H1 (cell line): ENCODE measurements at regions not wholly inside any gene's neighbourhood (a gene's known extent, or its start where the extent isn't known, plus 50 kb on each side); places are given as distances from the start of the nearest gene placed in this dataset.

Experiments
- CTCF ChIA-PET: fragments of 300-600 bp; sonication (Branson Sonifier 250); formaldehyde crosslinking; loops from one replicate; lab custom pipeline; 2021; ENCODE audit not compliant: partially characterized antibody; lab: Charles Lee
- POLR2A ChIA-PET: fragments of 300-600 bp; sonication (Branson Sonifier 250); formaldehyde crosslinking; loops from one replicate; lab custom pipeline; 2021; ENCODE audit warnings: inconsistent platforms; ENCODE audit not compliant: partially characterized antibody; lab: Charles Lee
- DNase-seq, 2 experiments: peaks; one replicate each; pipeline versions ENCODE4 v3.0.0 to v3.0.0-alpha.2; 2010 to 2022; ENCODE audit warnings: low spot score in 2 of 2, low read depth in 1 of 2, mixed read lengths in 1 of 2
- FAIRE-seq: peaks from 2 replicates; lab custom pipeline; 2011; peaks lifted over from hg19 to GRCh38; lab: Jason Lieb, UNC
- H2AFZ ChIP-seq: 2 replicates; pipeline ENCODE4 v1.8.1; 2012; ENCODE audit warnings: low read length, inconsistent platforms
- H2AK5ac ChIP-seq: 2 replicates; pipeline ENCODE4 v1.6.1; 2013; ENCODE audit warnings: low read depth, low read length
- H2BK120ac ChIP-seq: replicated peaks from 2 replicates; pipeline ENCODE3; 2013; ENCODE audit warnings: low read depth, low read length, inconsistent platforms
- H2BK12ac ChIP-seq: 2 replicates; pipeline ENCODE4 v1.6.1; 2013; ENCODE audit warnings: low read depth, low read length
- H2BK15ac ChIP-seq: 2 replicates; pipeline ENCODE4 v1.6.1; 2013; ENCODE audit warnings: low read length
- H2BK20ac ChIP-seq: 2 replicates; pipeline ENCODE4 v1.6.1; 2013; ENCODE audit warnings: low read length
- H2BK5ac ChIP-seq: 2 replicates; pipeline ENCODE4 v1.6.1; 2013; ENCODE audit warnings: low read depth, low read length
- H3K14ac ChIP-seq: 2 replicates; pipeline ENCODE4 v1.6.1; 2013; ENCODE audit warnings: inconsistent platforms; ENCODE audit not compliant: insufficient read length
- H3K18ac ChIP-seq: 2 replicates; pipeline ENCODE4 v1.6.1; 2013; ENCODE audit warnings: low read length; ENCODE audit errors: extremely low read depth
- H3K23ac ChIP-seq: 2 replicates; pipeline ENCODE4 v1.6.1; 2013; ENCODE audit warnings: inconsistent platforms; ENCODE audit not compliant: insufficient read length
- H3K23me2 ChIP-seq: 2 replicates; pipeline ENCODE4 v1.6.1; 2013; ENCODE audit warnings: low read depth, low read length
- H3K27ac ChIP-seq: 2 replicates; pipeline ENCODE4 v1.6.1; 2011; ENCODE audit warnings: low read depth, low read length, inconsistent platforms
- H3K27me3 ChIP-seq, 4 experiments: replicated peaks in 1 of 4; 1 replicate in 1 of 4; 2 replicates in 3 of 4; pipeline versions ENCODE4 v1.6.1 to v1.8.1; 2011 to 2013; ENCODE audit warnings: low read length in 3 of 4, mild to moderate bottlenecking in 3 of 4, inconsistent platforms in 2 of 4, mixed read lengths in 2 of 4, moderate library complexity in 1 of 4; ENCODE audit not compliant: control insufficient read depth in 3 of 4, insufficient read depth in 3 of 4; ENCODE audit errors: extremely low read depth in 1 of 4
- H3K36me3 ChIP-seq, 4 experiments: 2 replicates each; pipeline versions ENCODE4 v1.6.1 to v1.8.1; 2011 to 2013; ENCODE audit warnings: mild to moderate bottlenecking in 4 of 4, low read length in 3 of 4, moderate library complexity in 2 of 4, control low read depth in 1 of 4, inconsistent platforms in 1 of 4; ENCODE audit not compliant: insufficient read depth in 4 of 4, control insufficient read depth in 2 of 4
- H3K4ac ChIP-seq: replicated peaks from 2 replicates; pipeline ENCODE3; 2013; ENCODE audit warnings: low read length, low read depth, mixed read lengths, inconsistent platforms; ENCODE audit not compliant: insufficient read length
- H3K4me1 ChIP-seq, 4 experiments: replicated peaks in 1 of 4; 1 replicate in 1 of 4; 2 replicates in 3 of 4; pipeline versions ENCODE4 v1.6.1 to v1.8.1; 2011 to 2013; ENCODE audit warnings: low read length in 3 of 4, inconsistent platforms in 2 of 4, mixed read lengths in 1 of 4; ENCODE audit not compliant: insufficient read depth in 4 of 4, control insufficient read depth in 3 of 4
- H3K4me2 ChIP-seq, 2 experiments: 2 replicates each; pipeline versions ENCODE4 v1.6.1 to v1.8.1; 2011 to 2013; ENCODE audit warnings: low read depth in 2 of 2, low read length in 2 of 2, control low read depth in 1 of 2, inconsistent platforms in 1 of 2, mild to moderate bottlenecking in 1 of 2; ENCODE audit not compliant: insufficient read depth in 1 of 2
- H3K4me3 ChIP-seq, 4 experiments: fragments of 200-600, 300-600 bp in 1 of 4; sonication (generic), shearing (Covaris generic), sonication (Bioruptor Twin) in 1 of 4; 2 replicates each; pipeline versions ENCODE4 v1.5.1 to v1.8.1; 2011 to 2016; ENCODE audit warnings: low read length in 4 of 4, low read depth in 3 of 4, control low read depth in 2 of 4, inconsistent platforms in 2 of 4, mild to moderate bottlenecking in 2 of 4, mixed read lengths in 1 of 4, moderate library complexity in 1 of 4; ENCODE audit not compliant: insufficient read depth in 2 of 4; ENCODE audit errors: extremely low read depth in 1 of 4
- H3K56ac ChIP-seq: replicated peaks from 2 replicates; pipeline ENCODE3; 2013; ENCODE audit warnings: low read depth, mild to moderate bottlenecking, mixed read lengths, low read length, inconsistent platforms; ENCODE audit not compliant: insufficient read length
- H3K79me1 ChIP-seq: 2 replicates; pipeline ENCODE4 v1.6.1; 2013; ENCODE audit warnings: low read depth, low read length, control low read depth
- H3K79me2 ChIP-seq, 2 experiments: 2 replicates each; pipeline versions ENCODE4 v1.6.1 to v1.8.1; 2012 to 2013; ENCODE audit warnings: low read length in 2 of 2, mild to moderate bottlenecking in 2 of 2, inconsistent platforms in 1 of 2; ENCODE audit not compliant: insufficient read depth in 2 of 2, control insufficient read depth in 1 of 2
- H3K9ac ChIP-seq, 4 experiments: replicated peaks in 1 of 4; 1 replicate in 1 of 4; 2 replicates in 3 of 4; pipeline versions ENCODE4 v1.6.1 to v1.8.1; 2011 to 2013; ENCODE audit warnings: low read depth in 3 of 4, low read length in 3 of 4, control low read depth in 2 of 4, mild to moderate bottlenecking in 2 of 4, moderate library complexity in 2 of 4, inconsistent platforms in 1 of 4; ENCODE audit errors: extremely low read depth in 1 of 4
- H3K9me3 ChIP-seq, 2 experiments: 2 replicates each; pipeline versions ENCODE4 v1.6.1 to v1.8.1; 2012 to 2013; ENCODE audit warnings: mild to moderate bottlenecking in 2 of 2, moderate library complexity in 2 of 2, control low read depth in 1 of 2, inconsistent platforms in 1 of 2, low read depth in 1 of 2, low read length in 1 of 2, mixed read lengths in 1 of 2; ENCODE audit not compliant: insufficient read depth in 2 of 2
- H4K20me1 ChIP-seq, 2 experiments: replicated peaks in 1 of 2; 2 replicates each; pipeline versions ENCODE3 to v1.8.1; 2011 to 2013; ENCODE audit warnings: inconsistent platforms in 2 of 2, low read length in 2 of 2, mild to moderate bottlenecking in 1 of 2; ENCODE audit not compliant: insufficient read depth in 2 of 2, control insufficient read depth in 1 of 2
- H4K5ac ChIP-seq: 2 replicates; pipeline ENCODE4 v1.6.1; 2013; ENCODE audit warnings: low read length, low read depth, mixed read lengths, inconsistent platforms; ENCODE audit not compliant: insufficient read length
- H4K8ac ChIP-seq: 2 replicates; pipeline ENCODE4 v1.8.0; 2013; ENCODE audit warnings: mild to moderate bottlenecking, moderate library complexity, low read length, inconsistent platforms; ENCODE audit not compliant: insufficient read depth; ENCODE audit errors: extremely low read depth
- H4K91ac ChIP-seq: replicated peaks from 2 replicates; pipeline ENCODE3; 2013; ENCODE audit warnings: low read length, mixed read lengths, inconsistent platforms; ENCODE audit not compliant: insufficient read length
- SP4 ChIP-seq: IDR thresholded peaks from 2 replicates; pipeline ENCODE4 v1.6.1; 2012; ENCODE audit warnings: low read length, inconsistent platforms
- TAF7 ChIP-seq: optimal IDR thresholded peaks from 2 replicates; pipeline ENCODE3; 2011; ENCODE audit warnings: low read depth, mild to moderate bottlenecking, inconsistent platforms, low read length, moderate library complexity, borderline replicate concordance
- WGBS, 2 experiments: shearing (Covaris generic) in 1 of 2; methylation state at CpG; one replicate each; pipeline versions ENCODE4 v1.1.6 to v1.1.7; 2013 to 2015; ENCODE audit warnings: low lambda C conversion rate in 2 of 2, mixed read lengths in 2 of 2, inconsistent platforms in 1 of 2, low coverage in 1 of 2, missing lambda C conversion rate in 1 of 2; ENCODE audit not compliant: insufficient replicate concordance in 2 of 2, insufficient coverage in 1 of 2, insufficient read length in 1 of 2; ENCODE audit errors: extremely low coverage in 1 of 2, missing lambda C conversion rate in 1 of 2; 5-methylcytosine and 5-hydroxymethylcytosine counted together

DNA sequence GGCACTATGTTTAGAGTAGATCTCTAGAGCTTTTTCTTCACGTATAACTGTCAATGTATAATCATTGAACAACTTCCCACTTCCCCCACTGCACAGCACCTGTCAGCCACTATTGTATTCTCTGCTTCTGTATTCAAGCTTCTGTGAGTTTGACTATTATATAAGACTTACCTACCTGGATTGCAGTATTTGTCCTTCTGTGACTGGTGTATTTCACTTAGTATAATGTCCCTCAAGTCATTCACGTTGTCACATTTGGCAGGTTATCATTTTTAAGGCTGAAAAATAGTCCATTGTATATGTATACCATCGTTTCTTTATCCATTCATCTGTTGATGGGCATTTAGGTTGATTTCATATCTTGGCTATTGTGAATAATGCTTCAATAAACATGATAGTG is 969.5 kb upstream of the B3GALT2 start:
- H2BK15ac ChIP-seq: no peak overlapping the region
- TF ChIP-seq SP4 (no peak), TAF7 (no peak)
- H2BK120ac ChIP-seq: no peak overlapping the region
- H2BK20ac ChIP-seq: no peak overlapping the region
- ChIA-PET POLR2A (no interaction called here), CTCF (interaction anchor here (0.8 kb wide), 1 partner anchor 12 kb away, joined by 3 read pairs; no protein-coding TSS in a partner anchor)
- H3K27ac ChIP-seq: no peak overlapping the region
- H2BK12ac ChIP-seq: no peak overlapping the region
- no peak overlapping the region for H3K9ac ChIP-seq
- no peak overlapping the region for H3K18ac ChIP-seq
- H3K4me3 ChIP-seq: no peak overlapping the region
- no peak overlapping the region for H3K4me2 ChIP-seq
- H3K23me2 ChIP-seq: no peaks in the 10 kb centered on the region
- no peak overlapping the region for H2AK5ac ChIP-seq
- DNase-seq (no peak), FAIRE-seq (no peak)
- no peaks in the 10 kb centered on the region for H3K79me1 ChIP-seq
- H3K27me3 ChIP-seq: no peaks in the 10 kb centered on the region
- no peaks in the 10 kb centered on the region; a peak in 1 of 4 replicates for H3K9me3 ChIP-seq
- H3K79me2 ChIP-seq: no peaks in the 10 kb centered on the region
- no peak overlapping the region for H4K91ac ChIP-seq
- 90% methylated on average over 3 of the region's 3 CpGs; no CpG with 5 or more reads in 1 of the 2 experiments for WGBS, 2 experiments
- no peak overlapping the region for H4K8ac ChIP-seq
- no peak overlapping the region for H3K23ac ChIP-seq
- H3K4me1 ChIP-seq: no peaks in the 10 kb centered on the region
- H2BK5ac ChIP-seq: no peak overlapping the region
- H2AFZ ChIP-seq: no peak overlapping the region
- H3K4ac ChIP-seq: no peak overlapping the region
- no peaks in the 10 kb centered on the region for H4K20me1 ChIP-seq
- H3K36me3 ChIP-seq: no peaks in the 10 kb centered on the region
- no peak overlapping the region for H4K5ac ChIP-seq
- H3K56ac ChIP-seq: no peak overlapping the region
- H3K14ac ChIP-seq: no peak overlapping the region
